Suprapubic skin (tissue), 3 donors: ENCODE measurements at regions not wholly inside any gene's neighbourhood (a gene's known extent, or its start where the extent isn't known, plus 50 kb on each side); places are given as distances from the start of the nearest gene placed in this dataset.

ENCODE experiments used
- EP300 ChIP-seq: sonication (generic); formaldehyde crosslinking; IDR thresholded peaks from one replicate; pipeline ENCODE4 v1.6.1; 2017; ENCODE audit warnings: antibody characterized with exemption
- TF ChIP-seq, protein P1 (sequence below), 2 donors: fragments of 200-600 bp in 1 of 2; fragments of 450-650 bp in 1 of 2; sonication (generic) in 1 of 2; IDR thresholded peaks; one replicate each; pipeline ENCODE4 v1.5.1; 2016 to 2019; ENCODE audit warnings: antibody characterized with exemption in 2 of 2, mild to moderate bottlenecking in 1 of 2, moderate library complexity in 1 of 2

DNA sequence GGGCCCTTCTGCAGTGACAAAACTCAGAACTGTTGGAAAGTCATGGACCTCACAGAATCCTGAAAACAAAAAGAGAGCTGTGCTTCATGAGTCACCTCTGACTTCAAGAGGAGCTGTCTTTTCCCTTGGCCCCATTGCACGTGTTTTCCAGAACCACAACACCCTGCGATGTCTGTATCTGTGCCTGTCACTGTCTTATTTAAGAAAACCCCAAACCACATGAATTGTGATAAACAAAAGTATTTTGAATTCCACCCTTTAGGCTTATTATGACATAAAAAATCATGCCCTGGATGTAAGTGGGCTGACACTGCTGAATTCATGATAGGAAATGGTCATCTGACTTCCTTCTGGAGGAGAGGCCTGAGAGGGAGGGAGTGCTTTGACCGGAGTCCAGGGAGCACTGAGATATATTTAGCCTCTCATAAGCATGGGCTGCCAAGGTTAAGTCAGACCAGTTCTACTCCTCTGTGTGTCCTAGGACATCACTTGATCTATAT is 96.4 kb upstream of the DUSP22 start:
- TF ChIP-seq, protein P1, sequence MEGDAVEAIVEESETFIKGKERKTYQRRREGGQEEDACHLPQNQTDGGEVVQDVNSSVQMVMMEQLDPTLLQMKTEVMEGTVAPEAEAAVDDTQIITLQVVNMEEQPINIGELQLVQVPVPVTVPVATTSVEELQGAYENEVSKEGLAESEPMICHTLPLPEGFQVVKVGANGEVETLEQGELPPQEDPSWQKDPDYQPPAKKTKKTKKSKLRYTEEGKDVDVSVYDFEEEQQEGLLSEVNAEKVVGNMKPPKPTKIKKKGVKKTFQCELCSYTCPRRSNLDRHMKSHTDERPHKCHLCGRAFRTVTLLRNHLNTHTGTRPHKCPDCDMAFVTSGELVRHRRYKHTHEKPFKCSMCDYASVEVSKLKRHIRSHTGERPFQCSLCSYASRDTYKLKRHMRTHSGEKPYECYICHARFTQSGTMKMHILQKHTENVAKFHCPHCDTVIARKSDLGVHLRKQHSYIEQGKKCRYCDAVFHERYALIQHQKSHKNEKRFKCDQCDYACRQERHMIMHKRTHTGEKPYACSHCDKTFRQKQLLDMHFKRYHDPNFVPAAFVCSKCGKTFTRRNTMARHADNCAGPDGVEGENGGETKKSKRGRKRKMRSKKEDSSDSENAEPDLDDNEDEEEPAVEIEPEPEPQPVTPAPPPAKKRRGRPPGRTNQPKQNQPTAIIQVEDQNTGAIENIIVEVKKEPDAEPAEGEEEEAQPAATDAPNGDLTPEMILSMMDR (IDR thresholded peaks at IDR 0.05) = no peak
- no peak for TF ChIP-seq EP300
